Stimulated activated CD4-positive, alpha-beta T cell treated with anti-CD3 and anti-CD28 coated beads, Interleukin-2, amount 100 ng/mL, for 48 hours (primary cell): ENCODE measurements at regions not wholly inside any gene's neighbourhood (a gene's known extent, or its start where the extent isn't known, plus 50 kb on each side); places are given as distances from the start of the nearest gene placed in this dataset.
A peak's percentile ranks its signal among the peaks of the same experiment; 100 is the strongest.
"Not testable (repeated sequence)": the region's sequence is repeated elsewhere in the genome, so short reads cannot be mapped to it uniquely, and the experiment has no call there.

Experiments used
- DNase-seq, 2 donors: peaks; one replicate each; pipeline ENCODE4 v3.0.0-alpha.2; 2020

GRCh38 chr14:57060276-57060955 lies 208.3 kb downstream of the EXOC5 start:
- peak; percentile 7 to 36 for DNase-seq

- no peak for DNase-seq
Measured at GRCh38 chr14:57058319-57058718, 210.4 kb downstream of the EXOC5 start.

- no peak for DNase-seq
Measured at GRCh38 chr14:57057803-57058202, 210.9 kb downstream of the EXOC5 start.

- not testable (repeated sequence) for DNase-seq
Measured at GRCh38 chr14:57056522-57056921, 212.2 kb downstream of the EXOC5 start.

- no peak for DNase-seq
Measured at GRCh38 chr14:57052705-57053302, 215.9 kb downstream of the EXOC5 start.

- no peak for DNase-seq
Measured at GRCh38 chr14:57051633-57052032, 217.1 kb downstream of the EXOC5 start.

GRCh38 chr14:57049848-57050247 lies 218.9 kb downstream of the EXOC5 start:
- DNase-seq = no peak

- DNase-seq = no peak
Measured at GRCh38 chr14:57046175-57046574, 222.5 kb downstream of the EXOC5 start.

- not testable (repeated sequence) for DNase-seq
Measured at GRCh38 chr14:57044101-57044973, 224.4 kb downstream of the EXOC5 start.

GRCh38 chr14:57038689-57039088 lies 228.4 kb upstream of the OTX2 start:
- DNase-seq = no peak

- DNase-seq = no peak
Measured at GRCh38 chr14:57031474-57031873, 221.2 kb upstream of the OTX2 start.

- DNase-seq = no peak
Measured at GRCh38 chr14:57029620-57030253, 219.5 kb upstream of the OTX2 start.

- DNase-seq = no peak
Measured at GRCh38 chr14:57025456-57025855, 215.2 kb upstream of the OTX2 start.

- DNase-seq = no peak
Measured at GRCh38 chr14:57022608-57023007, 212.3 kb upstream of the OTX2 start.

- DNase-seq = no peak
Measured at GRCh38 chr14:57018065-57018464, 207.8 kb upstream of the OTX2 start.

GRCh38 chr14:57013987-57014386 lies 203.7 kb upstream of the OTX2 start:
- DNase-seq = no peak

GRCh38 chr14:57009585-57010515 lies 199.6 kb upstream of the OTX2 start:
- no peak for DNase-seq

- DNase-seq = no peak
Measured at GRCh38 chr14:57008534-57008933, 198.3 kb upstream of the OTX2 start.

- DNase-seq = no peak
Measured at GRCh38 chr14:56998728-56999127, 188.4 kb upstream of the OTX2 start.

- no peak for DNase-seq
Measured at GRCh38 chr14:56996721-56997399, 186.6 kb upstream of the OTX2 start.

- DNase-seq = no peak
Measured at GRCh38 chr14:56995010-56995409, 184.7 kb upstream of the OTX2 start.
